ENCODE measurements at regions not wholly inside any gene's neighbourhood (a gene's known extent, or its start where the extent isn't known, plus 50 kb on each side); places are given as distances from the start of the nearest gene placed in this dataset.

- TF ChIP-seq EZH2 (IDR thresholded peaks at IDR 0.05) (no peak), CTCF (IDR thresholded peaks at IDR 0.05) (no peak), EZH2phosphoT487 (IDR thresholded peaks at IDR 0.05) (no peak)
These were observed 318.9 kb upstream of the COL8A1 start for GRCh38 chr3:99319450-99319849.

Data from neural progenitor cell (in vitro differentiated cells).